ENCODE measurements at regions not wholly inside any gene's neighbourhood (a gene's known extent, or its start where the extent isn't known, plus 50 kb on each side); places are given as distances from the start of the nearest gene placed in this dataset.

GRCh38 chr16:51262428-51262827, 111.4 kb upstream of the SALL1 start:
- TF ChIP-seq POLR2A (IDR thresholded peaks at IDR 0.05; ENCODE audit: borderline replicate concordance, extremely low read depth, insufficient read depth, insufficient read length) = no peak
- no peak for TF ChIP-seq CTCF (IDR thresholded peaks at IDR 0.05 in 2 of 3, conservative IDR thresholded peaks at IDR 0.05 in 1 of 3; ENCODE audit: borderline replicate concordance in 1 of 3, insufficient read depth in 1 of 3, low read depth in 2 of 3, low read length in 2 of 3)
- no peak for TF ChIP-seq ATF3 (IDR thresholded peaks at IDR 0.05)
- no peak for TF ChIP-seq EZH2 (IDR thresholded peaks at IDR 0.05)
- TF ChIP-seq EZH2phosphoT487 (IDR thresholded peaks at IDR 0.05; ENCODE audit: borderline replicate concordance) = no peak
- no peak for TF ChIP-seq SP1 (IDR thresholded peaks at IDR 0.05; ENCODE audit: low read depth)
- no peak for TF ChIP-seq FOSL1 (IDR thresholded peaks at IDR 0.05; ENCODE audit: low read depth)
- TF ChIP-seq SIN3A (IDR thresholded peaks at IDR 0.05; ENCODE audit: low read depth) = no peak
- TF ChIP-seq JUND (IDR thresholded peaks at IDR 0.05) = no peak
- no peak for TF ChIP-seq ZNF274 (IDR thresholded peaks at IDR 0.05; ENCODE audit: low read depth, low read length)
- TF ChIP-seq YY1 (IDR thresholded peaks at IDR 0.05; ENCODE audit: extremely low read depth, insufficient replicate concordance, low read depth, low read length) = no peak
- no peak for TF ChIP-seq POLR2AphosphoS5 (IDR thresholded peaks at IDR 0.05; ENCODE audit: low read depth, low read length)
- TF ChIP-seq MAX (IDR thresholded peaks at IDR 0.05) = no peak
